HCT116 (cell line): ENCODE measurements at regions not wholly inside any gene's neighbourhood (a gene's known extent, or its start where the extent isn't known, plus 50 kb on each side); places are given as distances from the start of the nearest gene placed in this dataset.

Experiments used
- ATAC-seq: fragments of 200-7000 bp; cut with Tn5 transposase; 2 replicates; pipeline ENCODE4 v1.9.1; 2020; ENCODE audit warnings: mild to moderate bottlenecking, moderate library complexity
- BruUV-seq: library from RNA; stranded (reverse); fragments of 400-500 nt; replicated peaks from 2 replicates; lab custom pipeline; 2021; lab: Mats Ljungman, UMichigan
- CTCF ChIA-PET: fragments of 300-600 bp; sonication (Branson Sonifier 250); formaldehyde crosslinking; loops from one replicate; lab custom pipeline; 2021; ENCODE audit warnings: antibody characterized with exemption; lab: Charles Lee
- POLR2A ChIA-PET: fragments of 300-600, 350-600 bp; sonication (Branson Sonifier 250); formaldehyde crosslinking; loops from one replicate; lab custom pipeline; 2021; ENCODE audit warnings: antibody characterized with exemption; lab: Charles Lee
- RAD21 ChIA-PET, 2 experiments: fragments of 300-600 bp; sonication (Branson Sonifier 250); formaldehyde crosslinking; loops; one replicate each; lab custom pipeline; 2023; ENCODE audit warnings: low total read pairs in 2 of 2; ENCODE audit not compliant: uncharacterized antibody in 2 of 2, unreplicated experiment in 2 of 2, low non-redundant PET in 1 of 2; lab: Charles Lee
- DNase-seq: peaks from one replicate; pipeline ENCODE4 v3.0.0-alpha.2; 2010; ENCODE audit warnings: low read depth, low spot score
- H2AFZ ChIP-seq: fragments of 200-600 bp; shearing (Covaris generic), sonication (generic); 2 replicates; pipeline ENCODE4 v1.6.1; 2017; ENCODE audit warnings: low read depth, mixed run types, mixed read lengths, antibody characterized with exemption, low read length; ENCODE audit not compliant: poor library complexity, severe bottlenecking
- H3K27ac ChIP-seq: 2 replicates; pipeline ENCODE4 v1.5.1; 2012; ENCODE audit warnings: low read depth, low read length
- H3K27me3 ChIP-seq: fragments of 200-600 bp; sonication (generic); 2 replicates; pipeline ENCODE4 v1.6.1; 2016; ENCODE audit warnings: mixed run types, low read length, mixed read lengths; ENCODE audit not compliant: insufficient read depth
- H3K36me3 ChIP-seq, 2 experiments: fragments of 200-500 bp in 1 of 2; fragments of 200-600 bp in 1 of 2; sonication (Bioruptor generic) in 1 of 2; sonication (generic) in 1 of 2; 2 replicates each; pipeline versions ENCODE4 v1.5.1 to v1.6.1; 2014 to 2016; ENCODE audit warnings: low read length in 2 of 2, inconsistent platforms in 1 of 2, mixed read lengths in 1 of 2, mixed run types in 1 of 2; ENCODE audit not compliant: insufficient read depth in 2 of 2, control insufficient read depth in 1 of 2
- H3K4me1 ChIP-seq, 2 experiments: fragments of 200-600 bp in 1 of 2; sonication (generic) in 1 of 2; 2 replicates each; pipeline versions ENCODE4 v1.5.1 to v1.6.1; 2012 to 2017; ENCODE audit warnings: low read length in 2 of 2, inconsistent platforms in 1 of 2, mild to moderate bottlenecking in 1 of 2, mixed read lengths in 1 of 2, mixed run types in 1 of 2, moderate library complexity in 1 of 2; ENCODE audit not compliant: insufficient read depth in 2 of 2, control insufficient read depth in 1 of 2
- H3K4me2 ChIP-seq: fragments of 200-600 bp; sonication (generic); 2 replicates; pipeline ENCODE4 v1.6.1; 2017; ENCODE audit warnings: mixed run types, low read length, mixed read lengths
- H3K4me3 ChIP-seq, 2 experiments: fragments of 200-600 bp in 1 of 2; sonication (generic) in 1 of 2; replicated peaks in 1 of 2; 2 replicates each; pipeline ENCODE4 v1.5.1; 2011 to 2016; ENCODE audit warnings: low read length in 2 of 2, control low read depth in 1 of 2, low read depth in 1 of 2, mild to moderate bottlenecking in 1 of 2, mixed read lengths in 1 of 2, mixed run types in 1 of 2
- H3K79me2 ChIP-seq: fragments of 200-600 bp; sonication (generic); 2 replicates; pipeline ENCODE4 v1.6.1; 2017; ENCODE audit warnings: mild to moderate bottlenecking, mixed run types, low read length, moderate library complexity, mixed read lengths; ENCODE audit not compliant: insufficient read depth
- H3K9ac ChIP-seq: fragments of 200-600 bp; sonication (generic); 2 replicates; pipeline ENCODE4 v1.6.1; 2016; ENCODE audit warnings: low read length, mixed read lengths
- H3K9me2 ChIP-seq: fragments of 200-600 bp; sonication (generic), shearing (Covaris generic); 2 replicates; pipeline ENCODE4 v1.6.1; 2017; ENCODE audit warnings: mixed run types, mild to moderate bottlenecking, moderate library complexity; ENCODE audit not compliant: insufficient read depth
- H3K9me3 ChIP-seq, 2 experiments: fragments of 200-500 bp in 1 of 2; fragments of 200-600 bp in 1 of 2; sonication (Bioruptor generic) in 1 of 2; sonication (generic) in 1 of 2; 2 replicates each; pipeline ENCODE4 v1.6.1; 2014 to 2017; ENCODE audit warnings: low read length in 2 of 2, mixed read lengths in 2 of 2, inconsistent platforms in 1 of 2, low read depth in 1 of 2, mild to moderate bottlenecking in 1 of 2, mixed run types in 1 of 2, moderate library complexity in 1 of 2; ENCODE audit not compliant: control insufficient read depth in 1 of 2, insufficient read depth in 1 of 2
- H4K20me1 ChIP-seq: fragments of 200-600 bp; sonication (generic), shearing (Covaris generic); 2 replicates; pipeline ENCODE4 v1.6.1; 2017; ENCODE audit warnings: mixed run types, mild to moderate bottlenecking, moderate library complexity; ENCODE audit not compliant: insufficient read depth
- CBX3 ChIP-seq: IDR thresholded peaks from 2 replicates; pipeline ENCODE4 v1.6.1; 2012; ENCODE audit warnings: low read depth
- CEBPB ChIP-seq: IDR thresholded peaks from 2 replicates; pipeline ENCODE4 v1.6.1; 2012; ENCODE audit warnings: low read depth
- EGR1 ChIP-seq: IDR thresholded peaks from 2 replicates; pipeline ENCODE4 v1.6.1; 2012; ENCODE audit warnings: low read depth
- ELF1 ChIP-seq: IDR thresholded peaks from 2 replicates; pipeline ENCODE4 v1.6.1; 2012; ENCODE audit warnings: low read depth, borderline replicate concordance
- EZH2 ChIP-seq: fragments of 200-600 bp; sonication (generic); IDR thresholded peaks from 2 replicates; pipeline ENCODE4 v1.6.1; 2017; ENCODE audit warnings: antibody characterized with exemption, mixed run types
- JUND ChIP-seq: IDR thresholded peaks from 2 replicates; pipeline ENCODE4 v1.6.1; 2012
- POLR2A ChIP-seq: IDR thresholded peaks from 2 replicates; pipeline ENCODE4 v1.7.0; 2011; ENCODE audit warnings: borderline replicate concordance; ENCODE audit not compliant: insufficient read depth, insufficient read length; ENCODE audit errors: extremely low read depth
- SIN3A ChIP-seq: IDR thresholded peaks from 2 replicates; pipeline ENCODE4 v1.6.1; 2012; ENCODE audit warnings: low read depth
- SP1 ChIP-seq: IDR thresholded peaks from 2 replicates; pipeline ENCODE4 v1.6.1; 2012; ENCODE audit warnings: low read depth
- SRF ChIP-seq: IDR thresholded peaks from 2 replicates; pipeline ENCODE4 v1.6.1; 2012; ENCODE audit warnings: low read depth
- TCF7L2 ChIP-seq: IDR thresholded peaks from 2 replicates; pipeline ENCODE4 v1.7.0; 2011; ENCODE audit warnings: borderline replicate concordance, inconsistent platforms; ENCODE audit not compliant: insufficient read depth, insufficient read length; ENCODE audit errors: extremely low read depth
- YY1 ChIP-seq: IDR thresholded peaks from 2 replicates; pipeline ENCODE4 v1.6.1; 2011; ENCODE audit warnings: low read length, low read depth, moderate library complexity, mild to moderate bottlenecking; ENCODE audit not compliant: insufficient replicate concordance; ENCODE audit errors: extremely low read depth
- ZNF274 ChIP-seq: fragments of 200-500 bp; sonication (Bioruptor generic); IDR thresholded peaks from 2 replicates; pipeline ENCODE4 v1.6.1; 2014; ENCODE audit warnings: mild to moderate bottlenecking, low read depth, low read length, inconsistent platforms
- intact Hi-C: fragments of 100-400 bp; cut with micrococcal nuclease; formaldehyde crosslinking; loops from 2 replicates; pipeline ENCODE4 v1.10.0; 2022
- TF ChIP-seq, protein P1 (sequence below): IDR thresholded peaks from 2 replicates; pipeline ENCODE4 v1.6.1; 2011; ENCODE audit warnings: mild to moderate bottlenecking, low read length, moderate library complexity; ENCODE audit not compliant: insufficient replicate concordance; ENCODE audit errors: extremely low read depth
- TF ChIP-seq, protein P2 (sequence below), 3 experiments: fragments of 200-600 bp in 1 of 3; sonication (generic) in 1 of 3; IDR thresholded peaks in 2 of 3; conservative IDR thresholded peaks in 1 of 3; 2 replicates each; pipeline ENCODE4 v1.5.1; 2012 to 2017; ENCODE audit warnings: low read depth in 2 of 3, low read length in 2 of 3, antibody characterized with exemption in 1 of 3, borderline replicate concordance in 1 of 3, control low read depth in 1 of 3, mild to moderate bottlenecking in 1 of 3, mixed read lengths in 1 of 3, mixed run types in 1 of 3, moderate library complexity in 1 of 3; ENCODE audit not compliant: insufficient read depth in 1 of 3
- TF ChIP-seq, protein P3 (sequence below): IDR thresholded peaks from 2 replicates; pipeline ENCODE4 v1.6.1; 2012
- TF ChIP-seq, protein P4 (sequence below): IDR thresholded peaks from 2 replicates; pipeline ENCODE4 v1.6.1; 2012

DNA sequence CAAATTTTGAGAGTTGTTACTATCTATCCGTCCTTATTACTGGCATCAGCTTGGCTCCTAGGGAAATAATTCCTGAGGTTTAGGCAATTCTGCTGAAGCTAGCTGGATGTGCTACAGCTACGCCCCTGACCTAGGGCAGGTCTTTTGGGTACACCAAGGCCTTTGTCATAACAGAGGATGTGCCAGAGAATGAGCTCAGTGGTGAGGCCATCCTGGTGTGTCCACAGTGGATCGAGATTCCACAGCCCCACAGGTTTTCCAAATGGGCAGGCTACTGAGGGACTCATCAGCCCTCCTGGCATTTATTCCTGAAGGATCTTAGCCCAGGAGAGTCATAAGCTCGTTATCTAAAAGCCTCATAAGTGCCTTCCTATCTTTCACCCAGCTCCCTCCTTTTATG is 475.2 kb upstream of the USP24 start:
- no TSS peak for BruUV-seq
- Histone ChIP-seq H3K27me3 (no peaks in the 10 kb centered on the region), H3K27ac (no peak overlapping the region), H3K9ac (no peak overlapping the region), H3K9me2 (no peaks in the 10 kb centered on the region), H2AFZ (no peak overlapping the region), H3K36me3 (no peaks in the 10 kb centered on the region), H3K4me2 (no peak overlapping the region), H3K4me1 (no peaks in the 10 kb centered on the region), H3K79me2 (no peaks in the 10 kb centered on the region), H4K20me1 (no peaks in the 10 kb centered on the region), H3K9me3 (no peaks in the 10 kb centered on the region), H3K4me3 (no peak overlapping the region)
- ChIA-PET POLR2A (no interaction called here), CTCF (no interaction called here), RAD21 (no interaction called here)
- TF ChIP-seq YY1 (no peak), JUND (no peak), CBX3 (no peak), SIN3A (no peak), POLR2A (no peak), EGR1 (no peak), EZH2 (no peak)
- TF ChIP-seq, protein P1, sequence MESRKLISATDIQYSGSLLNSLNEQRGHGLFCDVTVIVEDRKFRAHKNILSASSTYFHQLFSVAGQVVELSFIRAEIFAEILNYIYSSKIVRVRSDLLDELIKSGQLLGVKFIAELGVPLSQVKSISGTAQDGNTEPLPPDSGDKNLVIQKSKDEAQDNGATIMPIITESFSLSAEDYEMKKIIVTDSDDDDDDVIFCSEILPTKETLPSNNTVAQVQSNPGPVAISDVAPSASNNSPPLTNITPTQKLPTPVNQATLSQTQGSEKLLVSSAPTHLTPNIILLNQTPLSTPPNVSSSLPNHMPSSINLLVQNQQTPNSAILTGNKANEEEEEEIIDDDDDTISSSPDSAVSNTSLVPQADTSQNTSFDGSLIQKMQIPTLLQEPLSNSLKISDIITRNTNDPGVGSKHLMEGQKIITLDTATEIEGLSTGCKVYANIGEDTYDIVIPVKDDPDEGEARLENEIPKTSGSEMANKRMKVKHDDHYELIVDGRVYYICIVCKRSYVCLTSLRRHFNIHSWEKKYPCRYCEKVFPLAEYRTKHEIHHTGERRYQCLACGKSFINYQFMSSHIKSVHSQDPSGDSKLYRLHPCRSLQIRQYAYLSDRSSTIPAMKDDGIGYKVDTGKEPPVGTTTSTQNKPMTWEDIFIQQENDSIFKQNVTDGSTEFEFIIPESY, result no peak
- DNase-seq (no peak), ATAC-seq (no peak)
- intact Hi-C loops, result no loop called here

DNA sequence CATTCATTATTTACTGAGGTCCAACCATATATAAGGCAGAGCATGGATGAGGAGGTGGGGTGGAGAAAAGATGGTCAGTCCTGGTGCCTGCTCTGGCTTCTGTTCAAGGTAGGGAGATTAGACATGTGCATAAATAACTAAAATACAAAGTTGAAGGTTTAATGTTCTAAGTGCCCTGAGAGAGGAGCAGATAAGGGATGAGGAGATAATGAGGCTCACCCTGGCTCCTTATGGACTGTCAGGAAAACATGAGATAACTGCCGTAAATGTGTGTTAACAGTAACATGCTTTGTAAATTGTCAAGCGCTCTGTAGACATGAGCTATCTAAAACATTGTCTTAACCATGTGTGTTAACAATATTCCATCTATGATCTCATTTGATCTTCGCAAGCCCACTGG is 474.6 kb upstream of the USP24 start:
- Histone ChIP-seq H3K4me1 (no peaks in the 10 kb centered on the region), H4K20me1 (no peaks in the 10 kb centered on the region), H2AFZ (no peak overlapping the region), H3K9ac (no peak overlapping the region), H3K27ac (no peak overlapping the region), H3K27me3 (no peaks in the 10 kb centered on the region), H3K79me2 (no peaks in the 10 kb centered on the region), H3K36me3 (no peaks in the 10 kb centered on the region), H3K4me3 (no peak overlapping the region), H3K4me2 (no peak overlapping the region), H3K9me3 (no peaks in the 10 kb centered on the region), H3K9me2 (no peaks in the 10 kb centered on the region)
- ChIA-PET POLR2A (no interaction called here), RAD21 (no interaction called here), CTCF (no interaction called here)
- no peak for ATAC-seq
- intact Hi-C loops, result no loop called here
- no TSS peak for BruUV-seq
- no peak for DNase-seq
- TF ChIP-seq, protein P2, sequence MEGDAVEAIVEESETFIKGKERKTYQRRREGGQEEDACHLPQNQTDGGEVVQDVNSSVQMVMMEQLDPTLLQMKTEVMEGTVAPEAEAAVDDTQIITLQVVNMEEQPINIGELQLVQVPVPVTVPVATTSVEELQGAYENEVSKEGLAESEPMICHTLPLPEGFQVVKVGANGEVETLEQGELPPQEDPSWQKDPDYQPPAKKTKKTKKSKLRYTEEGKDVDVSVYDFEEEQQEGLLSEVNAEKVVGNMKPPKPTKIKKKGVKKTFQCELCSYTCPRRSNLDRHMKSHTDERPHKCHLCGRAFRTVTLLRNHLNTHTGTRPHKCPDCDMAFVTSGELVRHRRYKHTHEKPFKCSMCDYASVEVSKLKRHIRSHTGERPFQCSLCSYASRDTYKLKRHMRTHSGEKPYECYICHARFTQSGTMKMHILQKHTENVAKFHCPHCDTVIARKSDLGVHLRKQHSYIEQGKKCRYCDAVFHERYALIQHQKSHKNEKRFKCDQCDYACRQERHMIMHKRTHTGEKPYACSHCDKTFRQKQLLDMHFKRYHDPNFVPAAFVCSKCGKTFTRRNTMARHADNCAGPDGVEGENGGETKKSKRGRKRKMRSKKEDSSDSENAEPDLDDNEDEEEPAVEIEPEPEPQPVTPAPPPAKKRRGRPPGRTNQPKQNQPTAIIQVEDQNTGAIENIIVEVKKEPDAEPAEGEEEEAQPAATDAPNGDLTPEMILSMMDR (IDR thresholded peaks at IDR 0.05 in 2 of 3, conservative IDR thresholded peaks at IDR 0.05 in 1 of 3; ENCODE audit: borderline replicate concordance in 1 of 3, insufficient read depth in 1 of 3, low read depth in 2 of 3, low read length in 2 of 3), result no peak
- TF ChIP-seq, protein P3, sequence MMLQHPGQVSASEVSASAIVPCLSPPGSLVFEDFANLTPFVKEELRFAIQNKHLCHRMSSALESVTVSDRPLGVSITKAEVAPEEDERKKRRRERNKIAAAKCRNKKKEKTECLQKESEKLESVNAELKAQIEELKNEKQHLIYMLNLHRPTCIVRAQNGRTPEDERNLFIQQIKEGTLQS, result no peak
- TF ChIP-seq CEBPB (no peak), ELF1 (no peak), SP1 (no peak), EZH2 (no peak), SRF (no peak), CBX3 (no peak), ZNF274 (no peak), TCF7L2 (no peak), POLR2A (no peak), JUND (no peak)
- TF ChIP-seq, protein P4, sequence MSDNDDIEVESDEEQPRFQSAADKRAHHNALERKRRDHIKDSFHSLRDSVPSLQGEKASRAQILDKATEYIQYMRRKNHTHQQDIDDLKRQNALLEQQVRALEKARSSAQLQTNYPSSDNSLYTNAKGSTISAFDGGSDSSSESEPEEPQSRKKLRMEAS, result no peak
